Activated CD8-positive, alpha-beta T cell treated with anti-CD3 and anti-CD28 coated beads for 36 hours (primary cell): ENCODE measurements at regions not wholly inside any gene's neighbourhood (a gene's known extent, or its start where the extent isn't known, plus 50 kb on each side); places are given as distances from the start of the nearest gene placed in this dataset.

Experiments
- ATAC-seq: fragments of 200-7000 bp; cut with Tn5 transposase; one replicate; pipeline ENCODE4 v1.10.0; 2021; ENCODE audit warnings: mild to moderate bottlenecking, moderate library complexity
- CTCF ChIA-PET: fragments of 350-600 bp; sonication (Branson Sonifier 250); formaldehyde crosslinking; loops from one replicate; lab custom pipeline; 2021; ENCODE audit warnings: antibody characterized with exemption; lab: Charles Lee
- POLR2A ChIA-PET: fragments of 350-600 bp; sonication (Branson Sonifier 250); formaldehyde crosslinking; loops from one replicate; lab custom pipeline; 2021; ENCODE audit warnings: antibody characterized with exemption; lab: Charles Lee
- DNase-seq: peaks from one replicate; pipeline ENCODE4 v3.0.0-alpha.2; 2020
- H3K27ac Mint-ChIP-seq: one replicate; pipeline ENCODE4 v1.8.0; 2021; ENCODE audit warnings: mild to moderate bottlenecking, mixed read lengths
- H3K27me3 Mint-ChIP-seq: one replicate; pipeline ENCODE4 v1.8.0; 2021; ENCODE audit warnings: mixed read lengths
- H3K36me3 Mint-ChIP-seq: one replicate; pipeline ENCODE4 v1.8.0; 2021; ENCODE audit warnings: low read depth, mixed read lengths
- H3K4me1 Mint-ChIP-seq: one replicate; pipeline ENCODE4 v1.8.0; 2021; ENCODE audit warnings: low read depth, mixed read lengths
- H3K4me3 Mint-ChIP-seq: one replicate; pipeline ENCODE4 v1.8.0; 2021; ENCODE audit warnings: mild to moderate bottlenecking, moderate library complexity, mixed read lengths
- H3K9me3 Mint-ChIP-seq: one replicate; pipeline ENCODE4 v1.8.0; 2021; ENCODE audit warnings: mixed read lengths
- intact Hi-C: fragments of 100-400 bp; cut with micrococcal nuclease; formaldehyde crosslinking; loops from one replicate; pipeline ENCODE4 v1.10.0; 2022
- TF ChIP-seq, protein P1 (sequence below): fragments of 200-600 bp; IDR thresholded peaks from one replicate; pipeline ENCODE4 v1.8.0; 2022; ENCODE audit warnings: antibody characterized with exemption, mild to moderate bottlenecking

DNA sequence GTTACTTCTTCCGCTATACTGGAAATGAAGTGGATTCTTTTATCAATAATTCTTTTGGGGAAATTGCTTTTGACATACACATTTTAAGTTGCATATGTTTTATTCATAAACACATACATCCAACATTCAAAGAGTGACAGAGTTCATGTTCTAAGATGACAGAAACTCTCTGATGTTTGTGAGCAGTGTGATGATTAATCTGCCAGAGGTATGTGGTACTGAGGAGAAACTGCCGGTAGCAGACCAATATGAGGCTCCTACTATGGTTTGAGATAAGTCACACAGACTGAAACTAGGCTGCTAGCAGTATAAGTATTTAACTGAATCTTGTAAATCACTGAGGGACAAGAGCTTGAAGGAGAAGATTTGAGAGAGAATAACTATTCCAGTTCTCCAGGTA is 524.1 kb upstream of the SEMA3D start:
- peaks cover 2% of the 10 kb centered on the region for H3K9me3 Mint-ChIP-seq
- POLR2A ChIA-PET: no interaction called here
- no peak overlapping the region for H3K27ac Mint-ChIP-seq
- no peaks in the 10 kb centered on the region for H3K36me3 Mint-ChIP-seq
- intact Hi-C loops: no loop called here
- no peak overlapping the region for H3K4me3 Mint-ChIP-seq
- H3K4me1 Mint-ChIP-seq: no peaks in the 10 kb centered on the region
- CTCF ChIA-PET: no interaction called here
- no peak for ATAC-seq
- TF ChIP-seq, protein P1, sequence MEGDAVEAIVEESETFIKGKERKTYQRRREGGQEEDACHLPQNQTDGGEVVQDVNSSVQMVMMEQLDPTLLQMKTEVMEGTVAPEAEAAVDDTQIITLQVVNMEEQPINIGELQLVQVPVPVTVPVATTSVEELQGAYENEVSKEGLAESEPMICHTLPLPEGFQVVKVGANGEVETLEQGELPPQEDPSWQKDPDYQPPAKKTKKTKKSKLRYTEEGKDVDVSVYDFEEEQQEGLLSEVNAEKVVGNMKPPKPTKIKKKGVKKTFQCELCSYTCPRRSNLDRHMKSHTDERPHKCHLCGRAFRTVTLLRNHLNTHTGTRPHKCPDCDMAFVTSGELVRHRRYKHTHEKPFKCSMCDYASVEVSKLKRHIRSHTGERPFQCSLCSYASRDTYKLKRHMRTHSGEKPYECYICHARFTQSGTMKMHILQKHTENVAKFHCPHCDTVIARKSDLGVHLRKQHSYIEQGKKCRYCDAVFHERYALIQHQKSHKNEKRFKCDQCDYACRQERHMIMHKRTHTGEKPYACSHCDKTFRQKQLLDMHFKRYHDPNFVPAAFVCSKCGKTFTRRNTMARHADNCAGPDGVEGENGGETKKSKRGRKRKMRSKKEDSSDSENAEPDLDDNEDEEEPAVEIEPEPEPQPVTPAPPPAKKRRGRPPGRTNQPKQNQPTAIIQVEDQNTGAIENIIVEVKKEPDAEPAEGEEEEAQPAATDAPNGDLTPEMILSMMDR: no peak
- no peaks in the 10 kb centered on the region for H3K27me3 Mint-ChIP-seq
- DNase-seq: no peak

DNA sequence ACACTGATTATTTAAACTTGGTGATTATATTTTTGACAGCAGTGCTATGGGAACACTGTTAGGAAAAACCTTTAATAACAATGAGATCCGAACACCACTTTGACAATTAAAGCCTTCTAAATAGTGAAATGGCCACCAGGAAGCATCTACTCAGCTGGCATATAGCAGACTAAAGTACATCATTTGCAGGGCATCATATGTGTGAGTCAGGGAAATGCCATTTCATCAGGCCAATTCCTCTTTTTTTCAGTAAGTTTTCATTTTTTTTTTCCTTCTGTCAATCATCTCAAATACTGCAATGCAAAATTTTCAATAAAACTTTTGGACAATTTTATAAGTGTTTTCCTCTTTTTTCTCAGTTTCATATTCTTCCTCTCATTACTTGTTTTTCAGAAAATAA is 521.4 kb upstream of the SEMA3D start:
- ChIA-PET CTCF (no interaction called here), POLR2A (no interaction called here)
- H3K27ac Mint-ChIP-seq: no peak overlapping the region
- intact Hi-C loops: no loop called here
- peaks cover 4% of the 10 kb centered on the region for H3K9me3 Mint-ChIP-seq
- no peak for ATAC-seq
- DNase-seq: no peak
- no peaks in the 10 kb centered on the region for H3K4me1 Mint-ChIP-seq
- H3K4me3 Mint-ChIP-seq: no peak overlapping the region
- TF ChIP-seq, protein P1: no peak
- no peaks in the 10 kb centered on the region for H3K36me3 Mint-ChIP-seq
- no peaks in the 10 kb centered on the region for H3K27me3 Mint-ChIP-seq

DNA sequence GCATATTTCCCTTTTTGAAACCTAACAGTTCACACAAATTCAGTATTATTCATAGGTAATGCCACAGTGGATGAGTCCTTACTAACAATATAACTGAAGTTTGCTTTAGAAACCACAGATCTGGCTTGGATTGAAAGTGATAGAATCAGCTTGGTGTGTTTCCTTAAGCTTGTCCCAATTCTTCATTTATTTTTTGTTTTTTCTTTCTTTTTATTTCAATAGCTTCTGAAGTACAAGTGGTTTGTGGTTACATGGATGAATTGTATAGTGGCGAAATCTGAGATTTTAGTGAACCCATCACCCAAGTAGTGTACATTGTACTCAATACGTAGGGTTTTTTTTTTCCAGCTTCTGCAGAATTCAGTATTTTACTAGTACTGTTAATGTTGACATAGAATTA is 518.2 kb upstream of the SEMA3D start:
- intact Hi-C loops: no loop called here
- no peaks in the 10 kb centered on the region for H3K27me3 Mint-ChIP-seq
- POLR2A ChIA-PET: no interaction called here
- TF ChIP-seq, protein P1: no peak
- H3K9me3 Mint-ChIP-seq: peaks cover 5% of the 10 kb centered on the region
- CTCF ChIA-PET: no interaction called here
- no peak overlapping the region for H3K27ac Mint-ChIP-seq
- DNase-seq: no peak
- no peaks in the 10 kb centered on the region for H3K36me3 Mint-ChIP-seq
- H3K4me3 Mint-ChIP-seq: no peak overlapping the region
- no peak for ATAC-seq
- no peaks in the 10 kb centered on the region for H3K4me1 Mint-ChIP-seq

DNA sequence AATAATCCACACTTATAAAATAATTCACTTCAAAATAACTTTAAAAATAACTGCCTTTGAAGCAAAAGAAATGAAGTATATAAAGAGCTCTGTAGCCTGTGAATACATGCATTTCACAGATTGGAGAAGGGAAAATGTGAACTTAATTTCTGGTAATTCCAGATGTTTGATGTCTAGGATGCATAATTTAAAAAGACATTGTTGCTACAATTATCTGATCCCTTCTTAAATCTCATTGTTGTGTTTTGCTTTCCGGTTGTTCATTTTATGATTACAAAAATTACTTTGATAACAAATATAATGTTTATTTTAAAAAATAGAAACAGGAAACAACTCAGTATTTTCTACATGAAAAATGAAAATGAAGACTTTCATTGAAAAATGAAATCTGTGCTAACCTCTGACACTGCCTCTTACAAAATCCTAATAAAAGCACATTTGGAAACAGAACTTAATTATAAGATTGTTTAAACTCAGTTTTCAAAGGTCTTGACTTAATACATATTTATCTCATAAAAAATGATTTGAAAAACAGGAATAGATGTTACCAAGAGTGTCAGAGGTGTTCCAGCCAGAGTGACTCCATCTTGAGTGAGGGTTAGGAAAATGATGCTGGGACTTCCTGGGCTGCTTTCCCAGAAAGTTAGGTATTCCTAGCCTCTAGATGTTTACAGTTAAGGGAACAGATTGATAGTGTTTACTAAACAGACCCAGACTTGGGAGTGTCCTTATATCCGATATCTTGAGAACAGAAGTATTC is 516.6 kb upstream of the SEMA3D start:
- no peak for ATAC-seq

DNA sequence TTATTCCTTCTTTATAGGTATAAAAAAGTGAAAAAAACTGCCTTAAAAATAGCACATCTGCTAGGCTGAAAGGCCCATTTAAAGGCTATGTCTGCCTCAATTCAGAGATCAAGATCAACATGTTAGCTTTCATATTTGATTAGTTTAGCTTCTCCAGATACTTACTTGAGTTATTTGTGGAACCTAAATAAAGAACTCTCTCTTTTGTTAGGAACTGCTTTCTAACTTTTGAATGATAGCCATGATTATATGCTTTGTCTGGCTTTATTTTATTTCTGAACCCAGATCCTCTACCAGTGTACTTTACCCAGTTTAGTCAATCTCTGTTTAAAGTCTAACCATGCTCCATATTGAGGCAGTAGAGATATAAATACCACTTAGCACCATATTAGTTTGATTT is 515.5 kb upstream of the SEMA3D start:
- Mint-ChIP-seq H3K27ac (no peak overlapping the region), H3K36me3 (no peaks in the 10 kb centered on the region), H3K4me3 (no peak overlapping the region), H3K27me3 (no peaks in the 10 kb centered on the region), H3K4me1 (no peaks in the 10 kb centered on the region), H3K9me3 (peaks cover 5% of the 10 kb centered on the region)
- ATAC-seq (no peak), DNase-seq (no peak)
- TF ChIP-seq, protein P1: no peak
- ChIA-PET POLR2A (no interaction called here), CTCF (no interaction called here)
- intact Hi-C loops: no loop called here

More for the DNA sequence above, 516.6 kb upstream of the SEMA3D start:
- no peaks in the 10 kb centered on the region for H3K36me3 Mint-ChIP-seq
- intact Hi-C loops: no loop called here
- H3K4me1 Mint-ChIP-seq: no peaks in the 10 kb centered on the region
- H3K27ac Mint-ChIP-seq: no peak overlapping the region
- CTCF ChIA-PET: no interaction called here
- no peak for DNase-seq
- H3K27me3 Mint-ChIP-seq: no peaks in the 10 kb centered on the region
- H3K4me3 Mint-ChIP-seq: no peak overlapping the region
- TF ChIP-seq, protein P1: no peak
- peaks cover 5% of the 10 kb centered on the region for H3K9me3 Mint-ChIP-seq
- POLR2A ChIA-PET: no interaction called here
